Muscle layer of duodenum (tissue), 2 donors: ENCODE measurements at regions not wholly inside any gene's neighbourhood (a gene's known extent, or its start where the extent isn't known, plus 50 kb on each side); places are given as distances from the start of the nearest gene placed in this dataset.

ENCODE experiments used
- H3K27ac ChIP-seq: one replicate; pipeline ENCODE4 v1.7.0; 2013; ENCODE audit warnings: mild to moderate bottlenecking, low read length
- H3K27me3 ChIP-seq: one replicate; pipeline ENCODE4 v1.7.0; 2013; ENCODE audit warnings: low read depth, mild to moderate bottlenecking, control low read depth, low read length
- H3K36me3 ChIP-seq, 2 donors: one replicate each; pipeline ENCODE4 v1.7.0; 2013; ENCODE audit warnings: low read length in 2 of 2, control low read depth in 1 of 2, mild to moderate bottlenecking in 1 of 2; ENCODE audit not compliant: insufficient read depth in 2 of 2, control insufficient read depth in 1 of 2
- H3K4me1 ChIP-seq, 2 donors: one replicate each; pipeline ENCODE4 v1.7.0; 2013; ENCODE audit warnings: low read length in 2 of 2, mild to moderate bottlenecking in 2 of 2, control low read depth in 1 of 2, moderate library complexity in 1 of 2; ENCODE audit not compliant: insufficient read depth in 2 of 2, control insufficient read depth in 1 of 2
- H3K4me3 ChIP-seq, 2 donors: one replicate each; pipeline ENCODE4 v1.7.0; 2013; ENCODE audit warnings: low read length in 2 of 2, low read depth in 1 of 2, mild to moderate bottlenecking in 1 of 2
- H3K9me3 ChIP-seq, 2 donors: one replicate each; pipeline ENCODE4 v1.7.0; 2013; ENCODE audit warnings: low read length in 2 of 2, control low read depth in 1 of 2, mild to moderate bottlenecking in 1 of 2; ENCODE audit not compliant: control insufficient read depth in 1 of 2
- donor health status: healthy.

DNA sequence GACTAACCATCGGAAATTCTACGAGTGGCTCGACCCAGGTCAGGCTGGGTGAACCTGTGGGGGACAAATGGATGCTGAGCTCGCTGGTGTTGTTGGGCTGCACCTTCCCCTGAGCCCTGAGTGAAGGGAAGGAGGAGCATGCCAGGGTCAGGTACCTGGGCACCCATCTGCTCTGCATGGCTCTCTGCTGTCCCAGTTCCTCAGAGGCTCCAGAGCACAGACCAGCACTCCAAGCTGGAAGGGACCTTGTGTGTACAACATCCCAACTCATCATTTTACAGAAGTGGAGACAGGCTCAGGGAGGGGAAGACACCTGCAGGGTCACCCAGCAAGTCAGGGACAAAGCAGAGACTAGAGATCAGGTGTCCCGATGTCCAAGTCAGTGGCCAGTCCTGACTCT is 84.9 kb upstream of the NLRP1 start:
- Histone ChIP-seq H3K9me3 (no peaks in the 10 kb centered on the region), H3K4me3 (no peak overlapping the region)

DNA sequence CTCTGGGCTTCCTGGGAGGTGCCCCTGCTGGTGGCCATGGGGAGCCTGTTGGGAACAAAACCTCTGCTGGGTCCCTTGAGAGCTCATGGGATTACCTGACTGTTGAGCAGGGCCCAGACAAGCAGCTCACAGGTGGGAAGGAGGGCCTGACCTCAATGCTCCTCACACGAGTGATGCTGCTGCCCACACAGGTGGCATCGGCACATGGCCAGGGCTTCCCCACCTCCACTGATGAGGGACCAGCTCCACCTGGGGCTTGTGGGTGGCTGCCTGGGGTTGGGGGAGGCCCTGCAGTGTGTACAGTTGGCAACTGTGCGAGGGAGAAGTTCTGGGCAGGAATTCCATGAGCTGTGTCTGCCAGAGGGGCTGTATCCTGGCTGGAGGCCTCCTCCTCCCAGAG is 87.8 kb upstream of the NLRP1 start:
- Histone ChIP-seq H3K4me1 (no peaks in the 10 kb centered on the region), H3K9me3 (no peaks in the 10 kb centered on the region), H3K4me3 (no peak overlapping the region), H3K27me3 (no peaks in the 10 kb centered on the region), H3K36me3 (no peaks in the 10 kb centered on the region), H3K27ac (no peak overlapping the region)

More for the DNA sequence above, 84.9 kb upstream of the NLRP1 start:
- H3K4me1 ChIP-seq, result no peaks in the 10 kb centered on the region
- no peaks in the 10 kb centered on the region for H3K36me3 ChIP-seq
- H3K27ac ChIP-seq, result no peak overlapping the region
- H3K27me3 ChIP-seq, result no peaks in the 10 kb centered on the region

DNA sequence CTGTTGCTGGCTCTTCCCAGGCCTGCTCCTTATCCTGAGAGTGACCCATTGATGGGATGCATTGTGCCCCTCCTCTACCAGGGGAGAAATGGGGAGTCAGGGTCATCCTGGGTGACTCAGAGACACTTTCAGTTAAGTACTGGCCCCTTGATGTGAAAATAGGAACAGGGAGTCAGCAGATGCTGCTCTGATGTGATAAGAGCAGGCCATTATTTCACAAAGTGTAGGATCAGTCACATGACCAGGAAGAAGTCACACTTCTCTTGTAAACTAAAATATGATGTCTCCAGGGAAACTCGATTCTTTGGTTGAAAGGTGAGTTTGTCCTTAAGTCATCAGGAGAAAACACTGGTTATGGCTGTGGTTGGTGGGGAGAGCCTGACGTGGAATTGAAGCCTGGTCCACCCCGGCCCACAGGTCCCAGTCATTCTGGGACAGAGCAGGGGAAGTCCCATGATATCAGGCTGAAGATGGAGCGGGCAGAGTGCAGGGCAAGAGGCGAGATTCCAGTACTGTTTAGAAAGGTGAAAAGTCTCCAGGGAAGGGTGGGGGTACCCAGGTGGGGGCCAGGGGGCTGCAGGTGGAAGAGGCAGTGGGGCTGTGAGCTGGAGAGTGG is 88.6 kb upstream of the NLRP1 start:
- H3K9me3 ChIP-seq, result no peaks in the 10 kb centered on the region

GRCh38 chr17:5675625-5676421 is 91.5 kb upstream of the NLRP1 start:
- H3K4me1 ChIP-seq, result no peaks in the 10 kb centered on the region
- no peak overlapping the region for H3K27ac ChIP-seq
- no peaks in the 10 kb centered on the region for H3K36me3 ChIP-seq
- H3K4me3 ChIP-seq, result no peak overlapping the region
- H3K9me3 ChIP-seq, result peaks cover 6 to 8% of the 10 kb centered on the region in 2 donors
- no peaks in the 10 kb centered on the region for H3K27me3 ChIP-seq

More for the DNA sequence above, 88.6 kb upstream of the NLRP1 start:
- Histone ChIP-seq H3K4me1 (no peaks in the 10 kb centered on the region), H3K36me3 (no peaks in the 10 kb centered on the region), H3K4me3 (no peak overlapping the region), H3K27ac (no peak overlapping the region), H3K27me3 (no peaks in the 10 kb centered on the region)

- H3K4me1 ChIP-seq, result no peaks in the 10 kb centered on the region
- H3K27me3 ChIP-seq, result no peaks in the 10 kb centered on the region
Measured at GRCh38 chr17:5677620-5678019, 93.3 kb upstream of the NLRP1 start.

DNA sequence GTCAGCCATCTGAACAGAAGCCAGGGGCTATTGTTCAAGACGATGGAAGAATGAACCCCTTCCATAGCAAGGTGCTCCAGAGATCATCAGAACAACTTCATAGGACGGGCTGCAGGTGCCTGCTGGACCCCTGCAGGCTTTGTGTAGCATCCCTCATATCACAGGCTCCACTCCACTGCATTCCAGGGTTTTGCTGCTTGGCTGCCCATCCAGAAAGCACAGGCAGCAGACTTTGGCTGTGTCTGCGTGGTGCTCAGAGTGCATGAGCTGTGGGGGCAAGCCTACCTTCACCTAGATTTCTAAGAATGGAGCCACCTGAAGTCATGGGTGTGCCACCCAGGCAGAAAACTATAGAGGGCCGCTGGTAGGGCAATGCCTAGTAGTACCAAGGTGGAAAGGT is 93.9 kb upstream of the NLRP1 start:
- Histone ChIP-seq H3K27ac (no peak overlapping the region), H3K36me3 (no peaks in the 10 kb centered on the region), H3K9me3 (peaks cover 6 to 8% of the 10 kb centered on the region in 2 donors), H3K4me3 (no peak overlapping the region), H3K4me1 (no peaks in the 10 kb centered on the region), H3K27me3 (no peaks in the 10 kb centered on the region)

More at GRCh38 chr17:5677620-5678019, 93.3 kb upstream of the NLRP1 start:
- peaks cover 6 to 8% of the 10 kb centered on the region in 2 donors for H3K9me3 ChIP-seq
- no peak overlapping the region for H3K27ac ChIP-seq
- H3K4me3 ChIP-seq, result no peak overlapping the region
- H3K36me3 ChIP-seq, result no peaks in the 10 kb centered on the region

DNA sequence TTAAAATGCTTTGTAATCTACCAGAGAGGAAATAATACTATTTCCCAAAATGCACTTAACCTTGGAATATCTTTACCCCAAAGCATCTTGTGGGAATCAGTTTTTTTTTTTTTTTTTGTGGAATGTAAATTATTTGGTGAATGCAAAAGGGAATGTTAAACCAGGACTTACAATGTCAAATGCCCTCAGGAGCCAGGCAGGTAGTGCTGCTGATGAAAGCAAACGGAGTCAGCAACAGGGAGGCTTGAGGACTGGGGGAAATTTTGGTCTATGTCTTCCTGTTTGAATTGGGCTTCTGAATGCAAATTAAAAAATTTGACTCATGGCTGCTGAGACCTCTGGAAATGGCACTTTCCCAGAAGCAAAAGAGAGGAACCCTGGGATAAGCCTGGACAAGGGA is 96.5 kb upstream of the NLRP1 start:
- no peaks in the 10 kb centered on the region for H3K36me3 ChIP-seq
- peaks cover 6 to 8% of the 10 kb centered on the region in 2 donors for H3K9me3 ChIP-seq
- H3K4me1 ChIP-seq, result no peaks in the 10 kb centered on the region
- H3K27ac ChIP-seq, result no peak overlapping the region
- H3K4me3 ChIP-seq, result no peak overlapping the region
- H3K27me3 ChIP-seq, result no peaks in the 10 kb centered on the region

DNA sequence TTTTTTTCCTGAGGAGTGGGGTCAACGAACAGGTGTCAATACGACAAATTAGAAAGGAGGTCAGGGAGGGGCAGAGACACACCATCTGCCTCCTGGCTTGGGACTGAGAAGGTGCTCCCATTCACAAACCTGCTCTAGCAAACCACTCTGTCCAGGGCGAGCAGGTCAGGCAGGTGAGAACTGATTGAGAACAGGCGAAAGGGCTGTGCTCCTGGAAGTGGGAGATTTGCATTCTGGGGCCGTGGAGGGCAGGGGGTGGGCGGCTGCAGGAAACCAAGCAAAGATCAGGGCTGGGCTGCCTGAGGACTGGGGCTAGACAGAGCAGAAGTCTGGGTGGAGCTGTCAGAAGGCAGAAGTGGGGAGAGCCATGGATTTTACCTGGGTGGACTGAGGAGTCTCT is 98.9 kb upstream of the NLRP1 start:
- Histone ChIP-seq H3K36me3 (no peaks in the 10 kb centered on the region), H3K4me1 (no peaks in the 10 kb centered on the region), H3K27ac (no peak overlapping the region), H3K4me3 (no peak overlapping the region), H3K27me3 (no peaks in the 10 kb centered on the region), H3K9me3 (peaks cover 6 to 8% of the 10 kb centered on the region in 2 donors)

- H3K9me3 ChIP-seq, result no peaks in the 10 kb centered on the region
- no peak overlapping the region for H3K27ac ChIP-seq
- no peaks in the 10 kb centered on the region for H3K4me1 ChIP-seq
- H3K4me3 ChIP-seq, result no peak overlapping the region
- H3K27me3 ChIP-seq, result no peaks in the 10 kb centered on the region
- H3K36me3 ChIP-seq, result no peaks in the 10 kb centered on the region
Measured at GRCh38 chr17:5686074-5686635, 101.8 kb upstream of the NLRP1 start.

DNA sequence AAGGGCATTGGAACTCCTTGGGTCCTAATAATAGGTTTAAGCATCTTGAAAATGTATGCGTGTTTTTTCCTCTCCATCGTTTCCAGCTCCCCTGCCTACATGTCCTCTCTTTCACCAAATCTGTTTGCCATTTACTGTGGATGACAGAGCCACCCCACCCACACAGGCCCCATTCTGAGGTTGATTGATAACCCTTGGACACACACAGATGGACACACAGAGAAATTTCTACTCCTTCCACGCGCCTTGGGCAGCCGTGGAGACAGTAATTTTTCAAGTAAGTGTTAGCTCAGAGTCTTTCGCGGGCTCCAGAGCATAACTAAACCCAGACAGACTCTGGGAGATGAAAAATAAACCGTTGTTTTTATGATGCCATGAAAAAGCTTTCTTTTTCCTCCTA is 103.3 kb upstream of the NLRP1 start:
- H3K27me3 ChIP-seq, result no peaks in the 10 kb centered on the region
- H3K4me1 ChIP-seq, result no peaks in the 10 kb centered on the region
- H3K9me3 ChIP-seq, result no peaks in the 10 kb centered on the region
- H3K36me3 ChIP-seq, result no peaks in the 10 kb centered on the region
- no peak overlapping the region for H3K27ac ChIP-seq
- no peak overlapping the region for H3K4me3 ChIP-seq

- Histone ChIP-seq H3K27ac (no peak overlapping the region), H3K27me3 (no peaks in the 10 kb centered on the region), H3K4me1 (no peaks in the 10 kb centered on the region), H3K9me3 (no peaks in the 10 kb centered on the region), H3K36me3 (no peaks in the 10 kb centered on the region), H3K4me3 (no peak overlapping the region)
Measured at GRCh38 chr17:5693821-5694220, 109.5 kb upstream of the NLRP1 start.
